Type B pancreatic cell (in vitro differentiated cells): ENCODE measurements at regions not wholly inside any gene's neighbourhood (a gene's known extent, or its start where the extent isn't known, plus 50 kb on each side); places are given as distances from the start of the nearest gene placed in this dataset.

ENCODE experiments used
- DNase-seq: peaks from one replicate; pipeline ENCODE4 v3.0.0; 2021; ENCODE audit warnings: mixed read lengths; ENCODE audit not compliant: unreplicated experiment; ENCODE audit errors: extremely low spot score
- H3K27ac Mint-ChIP-seq: 2 replicates; pipeline ENCODE4 v1.8.0; 2021; ENCODE audit warnings: mild to moderate bottlenecking, mixed read lengths
- H3K27me3 Mint-ChIP-seq: 2 replicates; pipeline ENCODE4 v1.8.0; 2021; ENCODE audit warnings: mixed read lengths
- H3K36me3 Mint-ChIP-seq: 2 replicates; pipeline ENCODE4 v1.8.0; 2021; ENCODE audit warnings: mixed read lengths
- H3K4me1 Mint-ChIP-seq: one replicate; pipeline ENCODE4 v1.8.0; 2021; ENCODE audit warnings: mixed read lengths; ENCODE audit not compliant: unreplicated experiment
- H3K4me3 Mint-ChIP-seq: 2 replicates; pipeline ENCODE4 v1.8.0; 2021; ENCODE audit warnings: mild to moderate bottlenecking, mixed read lengths
- H3K9me3 Mint-ChIP-seq: 2 replicates; pipeline ENCODE4 v1.8.0; 2021; ENCODE audit warnings: mixed read lengths
- TF ChIP-seq, protein P1 (sequence below): fragments of 200-600 bp; sonication (generic); conservative IDR thresholded peaks from 2 replicates; pipeline ENCODE4 v1.5.0; 2021; ENCODE audit warnings: antibody characterized with exemption, mild to moderate bottlenecking

DNA sequence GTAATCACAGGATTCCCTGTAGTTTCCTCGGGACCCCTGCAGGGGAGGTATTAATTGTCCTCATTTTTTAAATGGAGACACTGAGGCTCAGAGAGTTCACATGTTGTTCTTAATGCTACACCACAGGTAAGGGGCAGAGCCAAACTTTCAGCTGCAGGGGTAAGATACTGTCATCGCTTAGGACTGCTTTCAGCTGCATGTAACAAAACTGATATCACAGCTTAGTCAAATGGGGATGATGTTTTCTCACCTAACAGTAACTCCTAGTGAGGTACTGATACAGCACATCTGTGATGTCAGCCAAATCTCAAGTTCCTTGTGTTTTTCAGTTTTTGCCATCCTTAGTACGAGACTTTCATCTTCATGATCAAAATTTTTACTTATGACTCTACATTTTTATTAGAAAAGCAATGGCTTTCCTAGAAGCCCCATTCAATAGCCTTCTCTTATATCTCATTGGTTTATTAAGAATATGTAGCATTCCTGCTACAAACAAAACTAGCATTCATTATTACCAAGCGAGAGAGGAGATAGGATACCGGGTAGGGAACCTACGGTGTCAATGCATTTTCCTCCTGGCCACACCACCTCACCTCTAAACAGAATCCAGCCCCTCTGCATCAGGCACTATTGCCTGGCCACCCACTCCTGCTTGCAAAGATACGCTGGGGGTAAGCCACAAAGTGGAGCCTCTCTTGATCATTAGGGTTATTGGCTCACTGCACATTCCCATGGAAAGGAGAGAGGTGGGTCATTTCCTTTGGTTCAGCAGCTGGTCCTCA, 557.5 kb downstream of the CD83 start:
- TF ChIP-seq, protein P1, sequence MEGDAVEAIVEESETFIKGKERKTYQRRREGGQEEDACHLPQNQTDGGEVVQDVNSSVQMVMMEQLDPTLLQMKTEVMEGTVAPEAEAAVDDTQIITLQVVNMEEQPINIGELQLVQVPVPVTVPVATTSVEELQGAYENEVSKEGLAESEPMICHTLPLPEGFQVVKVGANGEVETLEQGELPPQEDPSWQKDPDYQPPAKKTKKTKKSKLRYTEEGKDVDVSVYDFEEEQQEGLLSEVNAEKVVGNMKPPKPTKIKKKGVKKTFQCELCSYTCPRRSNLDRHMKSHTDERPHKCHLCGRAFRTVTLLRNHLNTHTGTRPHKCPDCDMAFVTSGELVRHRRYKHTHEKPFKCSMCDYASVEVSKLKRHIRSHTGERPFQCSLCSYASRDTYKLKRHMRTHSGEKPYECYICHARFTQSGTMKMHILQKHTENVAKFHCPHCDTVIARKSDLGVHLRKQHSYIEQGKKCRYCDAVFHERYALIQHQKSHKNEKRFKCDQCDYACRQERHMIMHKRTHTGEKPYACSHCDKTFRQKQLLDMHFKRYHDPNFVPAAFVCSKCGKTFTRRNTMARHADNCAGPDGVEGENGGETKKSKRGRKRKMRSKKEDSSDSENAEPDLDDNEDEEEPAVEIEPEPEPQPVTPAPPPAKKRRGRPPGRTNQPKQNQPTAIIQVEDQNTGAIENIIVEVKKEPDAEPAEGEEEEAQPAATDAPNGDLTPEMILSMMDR, result no peak
- no peak overlapping the region for H3K27ac Mint-ChIP-seq
- no peak for DNase-seq
- peaks cover 4% of the 10 kb centered on the region for H3K9me3 Mint-ChIP-seq
- H3K27me3 Mint-ChIP-seq, result peaks cover 5% of the 10 kb centered on the region
- H3K36me3 Mint-ChIP-seq, result no peaks in the 10 kb centered on the region
- peaks cover 21% of the 10 kb centered on the region for H3K4me1 Mint-ChIP-seq
- no peak overlapping the region for H3K4me3 Mint-ChIP-seq

DNA sequence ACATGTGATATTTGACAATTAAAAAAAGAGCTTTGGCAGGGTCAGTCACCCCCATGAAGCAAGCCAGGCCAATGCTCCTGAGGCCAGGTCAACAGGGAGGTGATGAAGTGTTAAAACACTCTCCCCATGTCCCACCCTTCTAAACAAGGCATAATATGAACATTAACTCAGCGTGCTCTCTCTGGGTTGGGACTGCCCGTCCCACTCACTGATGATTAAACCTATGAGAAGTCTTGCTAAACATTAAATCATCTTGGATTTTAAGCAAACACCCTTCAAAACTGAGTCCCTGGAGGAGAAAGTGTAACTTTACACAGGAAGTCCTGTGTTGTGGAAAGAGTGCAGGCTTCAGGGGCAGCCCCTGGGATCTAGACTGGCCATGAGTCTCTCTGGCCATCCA, 558.5 kb downstream of the CD83 start:
- Mint-ChIP-seq H3K27ac (no peak overlapping the region), H3K36me3 (no peaks in the 10 kb centered on the region), H3K4me3 (no peak overlapping the region), H3K4me1 (peaks cover 15% of the 10 kb centered on the region), H3K9me3 (peaks cover 4% of the 10 kb centered on the region), H3K27me3 (peaks cover 2% of the 10 kb centered on the region)
- DNase-seq, result no peak
- TF ChIP-seq, protein P1, result no peak

DNA sequence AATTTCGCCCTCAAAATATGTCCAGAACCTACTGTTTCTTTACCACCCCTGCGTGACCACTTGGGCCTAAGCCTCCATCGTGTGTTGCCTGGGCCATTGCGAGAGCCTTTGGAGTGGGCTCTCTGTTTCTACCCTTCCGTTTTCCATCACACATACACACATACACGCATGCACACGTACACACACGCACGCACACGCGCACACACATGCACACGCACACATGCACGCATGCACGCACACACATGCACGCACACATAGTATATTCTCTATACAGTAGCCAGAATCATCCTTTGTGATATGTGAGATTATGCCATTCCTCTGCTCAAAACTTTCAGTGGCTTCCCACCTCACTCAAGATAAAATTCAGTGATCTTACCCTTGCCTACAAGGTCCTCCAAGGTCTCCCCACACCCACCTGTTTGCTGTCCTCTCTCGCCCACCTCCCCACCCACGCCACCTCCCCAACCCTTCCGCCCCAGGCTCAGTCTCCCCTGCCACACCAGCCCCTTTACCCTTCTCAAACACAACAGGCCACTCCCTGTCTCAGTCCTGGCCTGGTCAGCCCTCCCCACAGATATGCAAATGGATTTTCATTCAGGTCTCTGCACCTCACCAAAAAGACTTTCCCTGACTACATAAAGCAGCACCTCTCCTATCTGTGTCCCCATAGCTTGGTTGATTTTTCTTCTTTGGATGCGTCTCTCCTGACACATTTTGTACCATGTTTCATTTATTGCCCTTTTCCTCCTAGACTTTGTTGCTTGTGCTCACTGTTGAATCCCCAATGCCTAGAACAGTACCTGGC, 559.6 kb downstream of the CD83 start:
- H3K27me3 Mint-ChIP-seq, result no peaks in the 10 kb centered on the region
- H3K4me3 Mint-ChIP-seq, result no peak overlapping the region
- TF ChIP-seq, protein P1, result no peak
- DNase-seq, result no peak
- H3K27ac Mint-ChIP-seq, result no peak overlapping the region
- H3K4me1 Mint-ChIP-seq, result peaks cover 8% of the 10 kb centered on the region
- H3K9me3 Mint-ChIP-seq, result peaks cover 9% of the 10 kb centered on the region
- no peaks in the 10 kb centered on the region for H3K36me3 Mint-ChIP-seq

DNA sequence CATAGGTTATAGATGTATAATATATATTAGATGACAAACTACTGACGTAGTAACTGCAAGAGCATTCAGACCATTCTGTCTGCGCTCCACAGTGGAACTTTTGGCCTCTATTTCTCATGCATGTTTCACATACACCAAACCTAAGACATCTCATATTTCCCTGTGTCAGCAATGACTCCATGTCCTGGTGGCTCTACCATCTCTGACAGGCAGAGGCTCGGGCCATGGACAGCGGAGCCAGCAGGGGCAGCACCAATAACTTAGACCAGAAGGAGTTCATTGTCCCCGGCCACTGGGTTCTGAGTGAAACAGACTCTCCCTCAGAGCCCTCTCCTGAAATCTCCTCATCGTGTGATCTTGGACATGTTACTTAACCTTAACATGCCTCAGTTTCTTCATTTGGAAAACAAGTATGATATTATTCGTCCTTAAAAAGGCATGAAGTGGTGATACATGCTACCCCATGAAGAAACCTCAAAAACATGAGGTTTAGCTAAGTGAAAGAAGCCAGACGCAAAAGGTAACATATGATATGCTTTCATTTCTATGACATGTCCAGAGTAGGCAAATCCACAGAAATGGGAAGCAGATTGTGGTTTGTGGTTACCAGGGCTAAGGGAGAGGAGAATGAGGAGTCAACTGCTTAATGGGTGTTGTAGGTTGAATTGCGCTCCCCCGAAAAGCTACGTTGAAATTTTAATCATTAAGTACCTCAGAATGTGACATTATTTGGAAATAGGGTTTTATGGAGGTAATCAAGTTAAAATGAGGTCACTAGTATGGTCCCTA, 564.0 kb upstream of the JARID2 start:
- Mint-ChIP-seq H3K9me3 (peaks cover 12% of the 10 kb centered on the region), H3K27ac (no peak overlapping the region), H3K4me1 (peaks cover 7% of the 10 kb centered on the region), H3K27me3 (no peaks in the 10 kb centered on the region), H3K4me3 (no peak overlapping the region), H3K36me3 (no peaks in the 10 kb centered on the region)
- DNase-seq, result no peak
- TF ChIP-seq, protein P1, result no peak

DNA sequence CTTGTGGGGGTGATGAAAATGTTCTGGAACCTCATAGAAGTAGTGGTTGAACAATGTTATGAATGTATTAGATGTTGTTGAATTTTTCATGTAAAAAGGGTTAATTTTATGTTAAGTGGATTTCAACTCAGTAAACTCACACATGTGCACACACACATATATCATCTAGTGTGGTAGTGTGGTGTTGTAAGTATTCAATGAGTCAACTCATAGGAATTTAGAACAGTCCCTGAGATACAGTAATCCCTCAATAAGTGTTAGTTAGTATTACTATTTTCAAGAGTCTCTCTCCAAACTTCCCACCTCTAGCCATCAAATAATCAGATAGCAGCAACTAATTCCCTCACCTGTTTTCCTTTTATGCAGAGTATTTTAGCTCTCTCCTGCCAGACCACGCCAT, 563.1 kb upstream of the JARID2 start:
- no peaks in the 10 kb centered on the region for H3K36me3 Mint-ChIP-seq
- TF ChIP-seq, protein P1, result no peak
- peaks cover 9% of the 10 kb centered on the region for H3K9me3 Mint-ChIP-seq
- H3K4me3 Mint-ChIP-seq, result no peak overlapping the region
- no peak for DNase-seq
- H3K27me3 Mint-ChIP-seq, result no peaks in the 10 kb centered on the region
- H3K27ac Mint-ChIP-seq, result no peak overlapping the region
- H3K4me1 Mint-ChIP-seq, result peaks cover 7% of the 10 kb centered on the region
